Uterus (tissue), 3 donors: ENCODE measurements at regions not wholly inside any gene's neighbourhood (a gene's known extent, or its start where the extent isn't known, plus 50 kb on each side); places are given as distances from the start of the nearest gene placed in this dataset.

Source experiments
- DNase-seq, 2 donors: peaks; one replicate each; pipeline ENCODE4 v3.0.0-alpha.2; 2019 to 2020
- H3K27ac ChIP-seq, 2 donors: fragments of 200-600 bp; sonication (generic); 1 replicate in 1 of 2; 2 replicates in 1 of 2; pipeline ENCODE4 v1.5.1; 2016 to 2018
- H3K27me3 ChIP-seq, 2 donors: fragments of 200-600 bp; sonication (generic); one replicate each; pipeline ENCODE4 v1.5.1; 2018 to 2019; ENCODE audit warnings: control low read depth in 1 of 2
- H3K36me3 ChIP-seq, 2 donors: fragments of 200-600 bp; sonication (generic); one replicate each; pipeline ENCODE4 v1.5.1; 2019; ENCODE audit warnings: control low read depth in 1 of 2
- H3K4me1 ChIP-seq, 2 donors: fragments of 200-600 bp; sonication (generic); one replicate each; pipeline ENCODE4 v1.5.1; 2018 to 2019; ENCODE audit warnings: control low read depth in 1 of 2
- H3K4me3 ChIP-seq, 2 donors: fragments of 200-600 bp; sonication (generic); 1 replicate in 1 of 2; 2 replicates in 1 of 2; pipeline ENCODE4 v1.5.1; 2018 to 2019; ENCODE audit warnings: mild to moderate bottlenecking in 1 of 2
- H3K9me3 ChIP-seq, 2 donors: fragments of 200-600 bp; sonication (generic); one replicate each; pipeline ENCODE4 v1.5.1; 2019; ENCODE audit warnings: control low read depth in 1 of 2
- POLR2A ChIP-seq, 2 donors: fragments of 450-650 bp; IDR thresholded peaks; one replicate each; pipeline ENCODE4 v1.6.1; 2016; ENCODE audit warnings: antibody characterized with exemption in 2 of 2, mild to moderate bottlenecking in 1 of 2, moderate library complexity in 1 of 2
- intact Hi-C: fragments of 100-400 bp; cut with DNase I; formaldehyde crosslinking; loops from one replicate; pipeline ENCODE4 v1.15.1; 2023; ENCODE audit warnings: low total_unique reads
- TF ChIP-seq, protein P1 (sequence below), 4 experiments: fragments of 200-600 bp in 2 of 4; fragments of 450-650 bp in 2 of 4; sonication (generic) in 2 of 4; IDR thresholded peaks; one replicate each; pipeline ENCODE4 v1.5.1; 2016 to 2019; ENCODE audit warnings: antibody characterized with exemption in 4 of 4, mild to moderate bottlenecking in 2 of 4, moderate library complexity in 1 of 4
- donor health status: DM: yes; HTN: yes; CAD: no.

DNA sequence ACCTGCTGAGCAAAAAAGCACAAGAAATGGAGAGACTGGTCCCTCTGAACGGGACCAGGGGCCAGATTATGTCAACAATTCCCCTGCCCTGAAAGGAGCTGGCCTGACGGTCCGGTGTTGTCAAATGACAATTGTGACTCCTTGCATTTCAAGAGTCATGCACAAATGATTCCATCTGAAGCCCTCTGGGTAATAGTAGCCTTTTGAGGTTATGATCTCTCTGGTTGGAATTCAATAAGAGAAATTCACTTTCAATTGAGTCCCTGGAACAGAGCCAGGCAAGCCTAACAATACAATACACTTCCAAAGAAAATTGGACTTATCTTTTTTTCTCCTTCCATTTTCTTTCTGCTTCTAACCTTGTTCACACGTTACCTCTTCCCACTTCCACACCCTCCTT lies 116.9 kb downstream of the C1D start:
- Histone ChIP-seq H3K27me3 (no peaks in the 10 kb centered on the region), H3K27ac (no peak overlapping the region), H3K36me3 (no peaks in the 10 kb centered on the region), H3K4me1 (no peaks in the 10 kb centered on the region), H3K9me3 (no peaks in the 10 kb centered on the region), H3K4me3 (no peak overlapping the region)
- DNase-seq: no peak
- intact Hi-C loops: no loop called here
- TF ChIP-seq, protein P1, sequence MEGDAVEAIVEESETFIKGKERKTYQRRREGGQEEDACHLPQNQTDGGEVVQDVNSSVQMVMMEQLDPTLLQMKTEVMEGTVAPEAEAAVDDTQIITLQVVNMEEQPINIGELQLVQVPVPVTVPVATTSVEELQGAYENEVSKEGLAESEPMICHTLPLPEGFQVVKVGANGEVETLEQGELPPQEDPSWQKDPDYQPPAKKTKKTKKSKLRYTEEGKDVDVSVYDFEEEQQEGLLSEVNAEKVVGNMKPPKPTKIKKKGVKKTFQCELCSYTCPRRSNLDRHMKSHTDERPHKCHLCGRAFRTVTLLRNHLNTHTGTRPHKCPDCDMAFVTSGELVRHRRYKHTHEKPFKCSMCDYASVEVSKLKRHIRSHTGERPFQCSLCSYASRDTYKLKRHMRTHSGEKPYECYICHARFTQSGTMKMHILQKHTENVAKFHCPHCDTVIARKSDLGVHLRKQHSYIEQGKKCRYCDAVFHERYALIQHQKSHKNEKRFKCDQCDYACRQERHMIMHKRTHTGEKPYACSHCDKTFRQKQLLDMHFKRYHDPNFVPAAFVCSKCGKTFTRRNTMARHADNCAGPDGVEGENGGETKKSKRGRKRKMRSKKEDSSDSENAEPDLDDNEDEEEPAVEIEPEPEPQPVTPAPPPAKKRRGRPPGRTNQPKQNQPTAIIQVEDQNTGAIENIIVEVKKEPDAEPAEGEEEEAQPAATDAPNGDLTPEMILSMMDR (IDR thresholded peaks at IDR 0.05): no peak
- no peak for TF ChIP-seq POLR2A (IDR thresholded peaks at IDR 0.05)

DNA sequence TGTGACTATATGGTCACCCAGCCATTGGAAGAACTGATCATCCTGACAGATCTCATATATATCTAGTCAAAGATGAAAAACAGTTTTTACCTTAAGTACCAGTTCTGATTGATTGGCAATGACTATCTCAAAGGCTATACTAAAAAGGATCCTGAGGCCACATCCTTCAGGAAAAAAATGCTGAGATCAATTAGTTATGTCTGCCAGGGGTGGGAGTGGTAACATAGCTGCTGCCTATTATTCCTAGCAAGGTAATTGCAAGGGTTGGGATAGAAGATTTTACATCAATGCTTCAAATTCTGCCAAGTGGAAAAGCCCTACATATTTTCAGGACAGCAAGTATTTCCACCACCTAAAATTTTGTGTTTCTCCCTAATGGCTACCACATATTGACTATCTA lies 114.7 kb downstream of the C1D start:
- no peaks in the 10 kb centered on the region for H3K4me1 ChIP-seq
- intact Hi-C loops: no loop called here
- no peak for DNase-seq
- H3K36me3 ChIP-seq: no peaks in the 10 kb centered on the region
- H3K4me3 ChIP-seq: no peak overlapping the region
- TF ChIP-seq, protein P1 (IDR thresholded peaks at IDR 0.05): no peak
- TF ChIP-seq POLR2A (IDR thresholded peaks at IDR 0.05): no peak
- H3K27ac ChIP-seq: no peak overlapping the region
- no peaks in the 10 kb centered on the region for H3K9me3 ChIP-seq
- H3K27me3 ChIP-seq: no peaks in the 10 kb centered on the region

DNA sequence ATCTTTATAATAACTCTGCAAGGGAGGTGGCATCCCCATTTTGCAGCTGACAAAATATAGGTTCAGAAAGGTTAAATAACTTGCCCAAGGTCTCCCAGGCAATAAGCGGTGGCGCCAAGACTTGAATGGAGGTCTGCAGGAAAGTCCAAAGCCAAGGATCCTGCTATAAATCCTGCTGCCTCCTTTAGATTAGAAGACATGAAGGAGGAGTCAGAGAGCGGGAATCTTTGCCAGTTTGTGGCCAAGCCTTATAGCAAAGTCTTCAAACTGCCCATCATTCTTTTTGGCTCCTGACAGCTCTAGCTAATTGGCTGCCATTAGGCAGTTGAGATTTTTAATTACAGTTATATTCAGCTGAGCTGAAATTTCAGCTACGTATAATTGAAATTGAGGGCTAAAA lies 114.3 kb downstream of the C1D start:
- Histone ChIP-seq H3K9me3 (no peaks in the 10 kb centered on the region), H3K36me3 (no peaks in the 10 kb centered on the region), H3K27me3 (no peaks in the 10 kb centered on the region), H3K4me3 (no peak overlapping the region), H3K27ac (no peak overlapping the region), H3K4me1 (no peaks in the 10 kb centered on the region)
- no peak for DNase-seq
- intact Hi-C loops: no loop called here
- no peak for TF ChIP-seq POLR2A (IDR thresholded peaks at IDR 0.05)
- TF ChIP-seq, protein P1 (IDR thresholded peaks at IDR 0.05): no peak

DNA sequence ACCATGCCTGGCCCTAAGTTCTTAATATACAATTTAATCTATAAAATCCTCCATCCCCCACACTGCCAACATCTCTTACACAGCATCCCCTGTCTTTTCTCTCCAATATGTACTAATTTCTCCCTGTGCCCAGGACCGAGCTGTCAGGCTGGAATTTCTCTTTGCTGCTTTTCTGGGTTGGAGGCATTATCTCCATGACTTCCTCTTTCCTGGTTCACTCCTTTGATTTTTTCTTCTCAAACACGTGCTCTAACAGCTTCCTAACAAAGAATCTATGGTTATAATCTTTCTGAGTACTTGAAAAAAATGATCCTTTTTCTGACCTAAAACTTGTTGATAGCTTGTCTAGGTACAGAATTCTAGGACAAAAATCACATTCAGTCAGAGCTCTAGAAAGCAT lies 112.8 kb downstream of the C1D start:
- DNase-seq: no peak
- TF ChIP-seq, protein P1 (IDR thresholded peaks at IDR 0.05): no peak
- no peak for TF ChIP-seq POLR2A (IDR thresholded peaks at IDR 0.05)
- intact Hi-C loops: no loop called here
- H3K4me3 ChIP-seq: no peak overlapping the region
- H3K9me3 ChIP-seq: no peaks in the 10 kb centered on the region
- no peaks in the 10 kb centered on the region for H3K4me1 ChIP-seq
- no peaks in the 10 kb centered on the region for H3K27me3 ChIP-seq
- H3K36me3 ChIP-seq: no peaks in the 10 kb centered on the region
- no peak overlapping the region for H3K27ac ChIP-seq

DNA sequence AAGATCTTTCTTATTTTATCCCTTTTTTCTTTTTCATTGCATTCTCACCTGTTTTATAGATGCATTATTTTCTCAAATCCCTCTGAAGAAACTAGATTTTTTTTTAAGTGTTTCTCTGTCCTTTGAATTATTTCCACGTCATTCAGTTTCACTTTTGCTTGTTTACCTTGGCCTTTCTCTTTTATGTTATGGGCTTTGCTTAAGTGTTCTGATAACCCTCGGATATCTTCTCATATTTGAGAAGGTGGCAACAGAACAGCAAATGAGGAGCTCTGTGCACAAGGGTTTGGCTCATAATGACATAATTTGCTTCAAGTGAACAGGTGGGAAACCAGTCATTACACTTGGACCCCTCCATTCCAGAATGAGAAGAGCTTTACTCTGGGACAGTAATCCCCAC lies 111.9 kb downstream of the C1D start:
- Histone ChIP-seq H3K4me1 (no peaks in the 10 kb centered on the region), H3K27me3 (no peaks in the 10 kb centered on the region), H3K4me3 (no peak overlapping the region), H3K27ac (no peak overlapping the region), H3K36me3 (no peaks in the 10 kb centered on the region), H3K9me3 (no peaks in the 10 kb centered on the region)
- intact Hi-C loops: no loop called here
- TF ChIP-seq, protein P1 (IDR thresholded peaks at IDR 0.05): no peak
- no peak for TF ChIP-seq POLR2A (IDR thresholded peaks at IDR 0.05)
- DNase-seq: no peak
